NB4 (cell line): ENCODE measurements at regions not wholly inside any gene's neighbourhood (a gene's known extent, or its start where the extent isn't known, plus 50 kb on each side); places are given as distances from the start of the nearest gene placed in this dataset.
"Not testable (repeated sequence)": the region's sequence is repeated elsewhere in the genome, so short reads cannot be mapped to it uniquely, and the experiment has no call there.

ENCODE experiments used
- DNase-seq: peaks from one replicate; pipeline ENCODE4 v3.0.0; 2010; ENCODE audit warnings: low read depth
- H3K4me3 ChIP-seq: one replicate; pipeline ENCODE4 v1.5.1; 2011; ENCODE audit warnings: mild to moderate bottlenecking, low read depth, low read length, moderate library complexity
- CTCF ChIP-seq: IDR thresholded peaks from one replicate; pipeline ENCODE4 v1.5.1; 2012; ENCODE audit warnings: low read depth, low read length
- MAX ChIP-seq: IDR thresholded peaks from 2 replicates; pipeline ENCODE4 v1.6.1; 2011; ENCODE audit warnings: low read depth, low read length
- MYC ChIP-seq: IDR thresholded peaks from 2 replicates; pipeline ENCODE4 v1.6.1; 2011; ENCODE audit warnings: low read depth, low read length
- POLR2A ChIP-seq: IDR thresholded peaks from 2 replicates; pipeline ENCODE4 v1.6.1; 2011; ENCODE audit warnings: mild to moderate bottlenecking; ENCODE audit not compliant: insufficient read length; ENCODE audit errors: extremely low read depth

GRCh38 chr20:12947691-12948090 is 61.1 kb upstream of the SPTLC3 start:
- no peak overlapping the region for H3K4me3 ChIP-seq
- TF ChIP-seq POLR2A, result no peak
- no peak for TF ChIP-seq MYC
- TF ChIP-seq CTCF, result no peak
- TF ChIP-seq MAX, result no peak
- no peak for DNase-seq

GRCh38 chr20:12949429-12949980 is 59.3 kb upstream of the SPTLC3 start:
- no peak overlapping the region for H3K4me3 ChIP-seq
- no peak for DNase-seq
- no peak for TF ChIP-seq POLR2A
- TF ChIP-seq MYC, result no peak
- no peak for TF ChIP-seq CTCF
- TF ChIP-seq MAX, result no peak

GRCh38 chr20:12954254-12954653 is 54.5 kb upstream of the SPTLC3 start:
- not testable (repeated sequence) for H3K4me3 ChIP-seq, DNase-seq

- TF ChIP-seq MAX (no peak), POLR2A (no peak), CTCF (no peak), MYC (no peak)
- DNase-seq, result no peak
- H3K4me3 ChIP-seq, result no peak overlapping the region
Observed at GRCh38 chr20:12955611-12956010, 53.2 kb upstream of the SPTLC3 start.

- DNase-seq, result no peak
- H3K4me3 ChIP-seq, result no peak overlapping the region
- TF ChIP-seq MYC, result no peak
Observed at GRCh38 chr20:12956303-12956702, 52.5 kb upstream of the SPTLC3 start.

GRCh38 chr20:12957968-12958367 is 50.8 kb upstream of the SPTLC3 start:
- no peak for DNase-seq
- no peak overlapping the region for H3K4me3 ChIP-seq
- TF ChIP-seq MAX (no peak), CTCF (no peak), MYC (no peak), POLR2A (no peak)
